WI38 (cell line): ENCODE measurements at regions not wholly inside any gene's neighbourhood (a gene's known extent, or its start where the extent isn't known, plus 50 kb on each side); places are given as distances from the start of the nearest gene placed in this dataset.

Experiments
- H3K4me3 ChIP-seq: 2 replicates; pipeline ENCODE4 v1.5.1; 2011; ENCODE audit warnings: low read depth, mild to moderate bottlenecking, control low read depth, low read length
- TF ChIP-seq, protein P1 (sequence below): IDR thresholded peaks from 2 replicates; pipeline ENCODE4 v1.5.1; 2012; ENCODE audit warnings: low read depth, mild to moderate bottlenecking, control low read depth, low read length

DNA sequence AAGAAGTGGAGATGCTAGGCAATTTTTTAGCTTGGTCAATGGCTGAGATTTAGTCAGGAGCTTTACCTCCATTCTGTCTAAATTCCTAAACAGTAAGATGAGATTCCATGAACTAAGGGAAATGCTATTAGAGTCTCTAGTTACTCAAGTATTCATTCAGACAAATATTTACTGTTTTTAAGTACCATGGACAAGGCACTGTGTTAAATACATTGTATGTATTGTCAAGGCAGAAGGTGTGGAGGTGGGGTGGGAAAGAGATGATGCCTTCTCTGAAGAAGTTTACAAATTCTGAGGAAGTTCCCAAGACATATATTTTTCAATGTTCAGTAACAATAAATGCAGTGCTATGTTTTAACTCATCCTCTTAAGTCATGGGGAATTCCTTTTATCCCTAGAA is 459.9 kb upstream of the NMUR2 start:
- TF ChIP-seq, protein P1, sequence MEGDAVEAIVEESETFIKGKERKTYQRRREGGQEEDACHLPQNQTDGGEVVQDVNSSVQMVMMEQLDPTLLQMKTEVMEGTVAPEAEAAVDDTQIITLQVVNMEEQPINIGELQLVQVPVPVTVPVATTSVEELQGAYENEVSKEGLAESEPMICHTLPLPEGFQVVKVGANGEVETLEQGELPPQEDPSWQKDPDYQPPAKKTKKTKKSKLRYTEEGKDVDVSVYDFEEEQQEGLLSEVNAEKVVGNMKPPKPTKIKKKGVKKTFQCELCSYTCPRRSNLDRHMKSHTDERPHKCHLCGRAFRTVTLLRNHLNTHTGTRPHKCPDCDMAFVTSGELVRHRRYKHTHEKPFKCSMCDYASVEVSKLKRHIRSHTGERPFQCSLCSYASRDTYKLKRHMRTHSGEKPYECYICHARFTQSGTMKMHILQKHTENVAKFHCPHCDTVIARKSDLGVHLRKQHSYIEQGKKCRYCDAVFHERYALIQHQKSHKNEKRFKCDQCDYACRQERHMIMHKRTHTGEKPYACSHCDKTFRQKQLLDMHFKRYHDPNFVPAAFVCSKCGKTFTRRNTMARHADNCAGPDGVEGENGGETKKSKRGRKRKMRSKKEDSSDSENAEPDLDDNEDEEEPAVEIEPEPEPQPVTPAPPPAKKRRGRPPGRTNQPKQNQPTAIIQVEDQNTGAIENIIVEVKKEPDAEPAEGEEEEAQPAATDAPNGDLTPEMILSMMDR, result no peak
- H3K4me3 ChIP-seq, result no peak overlapping the region

DNA sequence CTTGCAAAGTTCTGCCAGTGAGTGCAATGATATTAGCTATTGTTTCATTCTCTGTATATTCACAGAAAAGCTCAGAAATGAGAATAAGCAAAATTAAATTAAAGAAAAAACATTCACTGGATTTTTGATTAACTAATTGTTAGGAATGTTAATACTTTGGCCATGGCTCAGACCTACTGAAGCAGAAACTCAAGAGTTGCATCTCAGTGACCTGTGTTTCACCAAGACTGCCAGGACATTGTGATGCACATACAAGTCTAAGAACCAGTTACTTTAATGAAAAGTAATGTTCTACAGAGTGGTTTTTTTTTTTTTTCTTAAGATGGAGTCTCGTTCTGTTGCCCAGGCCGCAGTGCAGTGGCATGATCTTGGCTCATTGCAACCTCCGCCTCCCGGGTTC is 464.9 kb upstream of the NMUR2 start:
- H3K4me3 ChIP-seq, result no peak overlapping the region
- TF ChIP-seq, protein P1, result no peak

DNA sequence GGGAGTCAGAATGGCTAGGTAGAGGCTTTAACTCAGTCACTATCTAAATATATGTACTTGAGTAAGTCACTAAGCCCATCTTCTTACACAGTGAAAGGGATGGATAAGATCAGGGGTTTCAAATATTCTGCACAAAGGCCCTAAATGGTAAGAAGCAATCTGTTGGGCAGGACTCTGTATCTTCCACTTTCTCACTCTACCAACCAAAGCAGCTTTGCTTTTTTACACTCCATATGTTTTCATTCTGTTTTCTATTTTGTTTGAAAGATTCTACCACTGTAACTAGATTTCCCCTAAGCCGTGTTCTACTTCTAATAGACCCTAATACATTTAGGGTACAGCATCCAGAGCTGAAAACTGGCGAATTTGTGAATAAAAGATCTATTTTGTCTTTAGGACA is 477.5 kb upstream of the NMUR2 start:
- H3K4me3 ChIP-seq, result no peak overlapping the region
- TF ChIP-seq, protein P1, result no peak

DNA sequence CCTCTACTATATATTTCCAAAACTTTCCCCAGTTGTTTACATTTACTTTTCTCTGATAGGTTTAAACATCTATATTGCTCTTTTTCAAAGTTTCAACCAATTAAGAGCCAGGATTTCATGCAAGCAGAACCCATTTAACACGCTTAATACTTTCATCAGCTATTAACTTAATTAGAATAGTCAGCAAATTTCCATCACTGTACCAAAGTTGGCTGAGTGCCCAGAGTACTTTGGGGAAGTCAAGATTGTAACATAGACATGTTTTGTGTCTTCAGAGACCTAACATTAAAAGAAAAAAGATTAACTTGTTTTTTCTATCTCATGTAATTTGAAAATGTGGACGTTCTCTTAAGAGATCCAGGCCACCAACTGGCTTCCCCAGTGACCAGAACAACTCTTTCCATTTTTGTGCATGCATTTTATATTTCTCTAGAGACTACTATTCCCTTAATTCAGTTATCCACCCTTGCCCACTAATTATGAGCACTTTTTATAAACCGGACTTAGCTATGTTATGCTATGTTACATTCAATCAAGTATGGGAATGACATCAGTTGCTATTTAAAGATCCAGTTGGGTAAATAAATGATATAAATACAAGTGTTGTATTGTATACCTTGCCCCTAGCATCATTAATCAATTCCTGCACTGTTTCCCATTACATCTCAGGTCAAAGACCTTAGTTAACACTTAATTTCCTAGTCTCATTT is 478.1 kb upstream of the NMUR2 start:
- TF ChIP-seq, protein P1, result no peak
- H3K4me3 ChIP-seq, result no peak overlapping the region

DNA sequence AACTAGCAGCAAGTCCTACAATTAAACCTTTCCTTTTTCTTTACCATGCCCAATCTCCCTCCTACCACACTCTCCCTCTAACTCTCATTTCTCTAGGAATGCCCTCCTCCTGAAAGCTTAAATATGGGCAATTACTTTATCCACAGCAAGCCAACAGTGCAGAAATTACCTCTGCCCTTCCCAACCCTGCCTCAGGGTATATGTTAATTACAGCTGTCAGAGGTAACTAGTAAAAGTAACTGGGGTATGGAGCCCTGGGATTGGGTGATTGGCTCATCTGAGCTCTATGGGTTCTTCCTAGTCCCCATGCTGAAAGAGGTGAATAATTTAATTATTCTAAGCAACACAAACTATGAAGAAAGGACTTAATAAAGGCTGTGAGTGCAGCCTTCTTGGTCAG is 478.9 kb upstream of the NMUR2 start:
- H3K4me3 ChIP-seq, result no peak overlapping the region
- TF ChIP-seq, protein P1, result no peak

DNA sequence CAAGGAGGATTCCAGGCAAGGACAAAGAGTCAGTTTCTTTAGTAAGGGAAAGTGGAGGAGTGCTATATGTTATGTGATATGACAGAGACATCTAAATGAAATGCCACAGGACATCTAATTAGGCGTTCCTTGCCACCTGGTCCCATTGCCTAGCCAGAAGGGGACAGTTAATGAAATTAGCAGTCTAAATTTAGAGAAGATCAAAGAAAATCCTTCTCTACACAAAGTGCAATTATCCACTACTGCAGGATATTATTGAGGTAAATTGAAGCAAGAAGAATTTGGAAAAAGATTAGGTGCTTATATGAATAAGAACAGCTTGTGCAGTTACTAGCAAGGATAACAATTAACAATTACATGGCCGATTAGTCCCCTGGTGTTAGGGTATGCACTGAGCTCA is 495.3 kb upstream of the NMUR2 start:
- TF ChIP-seq, protein P1, result no peak
- H3K4me3 ChIP-seq, result no peak overlapping the region

DNA sequence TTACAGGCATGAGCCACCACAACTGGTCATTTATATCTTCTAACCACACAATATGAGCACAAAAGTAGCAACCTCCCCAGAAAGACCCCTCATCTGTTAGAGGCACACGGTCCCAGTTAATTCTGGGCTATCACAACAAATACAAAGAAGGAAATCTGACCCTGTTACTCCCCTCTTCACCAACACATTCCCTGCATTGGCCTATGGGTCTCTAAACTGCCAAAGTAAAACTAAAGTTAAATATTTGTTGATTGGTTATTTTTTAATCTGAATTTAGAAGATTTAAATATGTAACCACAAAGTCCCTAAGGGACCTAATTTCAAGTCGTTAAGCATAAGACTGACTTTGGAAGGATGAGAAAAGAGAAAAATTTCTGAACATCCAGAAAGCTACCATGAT is 496.7 kb upstream of the NMUR2 start:
- TF ChIP-seq, protein P1, result no peak
- no peak overlapping the region for H3K4me3 ChIP-seq
